HEK293 (cell line): ENCODE measurements at regions not wholly inside any gene's neighbourhood (a gene's known extent, or its start where the extent isn't known, plus 50 kb on each side); places are given as distances from the start of the nearest gene placed in this dataset.

Experiments
- CTCF ChIA-PET: fragments of 350-600 bp; formaldehyde crosslinking; extraction: SDS; loops from one replicate; lab custom pipeline; 2021; ENCODE audit warnings: antibody characterized with exemption; lab: Yijun Ruan, JAX
- POLR2A ChIA-PET: fragments of 300-600 bp; formaldehyde crosslinking; extraction: SDS; loops from one replicate; lab custom pipeline; 2020; ENCODE audit warnings: antibody characterized with exemption, inconsistent platforms; lab: Yijun Ruan, JAX
- H3K27ac ChIP-seq: fragments of 200-500 bp; sonication (Bioruptor generic); 2 replicates; pipeline ENCODE4 v1.5.1; 2014; ENCODE audit warnings: low read depth, low read length, control low read depth, inconsistent platforms; ENCODE audit errors: extremely low read depth
- H3K36me3 ChIP-seq, 2 experiments: fragments of 200-500 bp in 1 of 2; sonication (Bioruptor generic) in 1 of 2; 1 replicate in 1 of 2; 2 replicates in 1 of 2; pipeline ENCODE4 v1.5.1; 2014 to 2017; ENCODE audit warnings: inconsistent platforms in 2 of 2, low read length in 2 of 2; ENCODE audit not compliant: control insufficient read depth in 2 of 2, insufficient read depth in 1 of 2
- H3K4me1 ChIP-seq: fragments of 200-500 bp; sonication (Bioruptor generic); 2 replicates; pipeline ENCODE4 v1.5.1; 2014; ENCODE audit warnings: mild to moderate bottlenecking, low read length, inconsistent platforms; ENCODE audit not compliant: control insufficient read depth, insufficient read depth
- H3K4me3 ChIP-seq: 2 replicates; pipeline ENCODE4 v1.5.1; 2011; ENCODE audit warnings: low read depth, mild to moderate bottlenecking, control low read depth, low read length, moderate library complexity
- H3K9me3 ChIP-seq: fragments of 200-500 bp; sonication (Bioruptor generic); 2 replicates; pipeline ENCODE4 v1.5.1; 2014; ENCODE audit warnings: low read depth, low read length, inconsistent platforms; ENCODE audit not compliant: control insufficient read depth, insufficient read depth
- HOXA7 ChIP-seq: sonication (generic); formaldehyde crosslinking; IDR thresholded peaks from 2 replicates; pipeline ENCODE4 v1.8.1; 2022; ENCODE audit warnings: missing genetic modification reagents, borderline replicate concordance
- KLF7 ChIP-seq: fragments of 450-650 bp; formaldehyde crosslinking; IDR thresholded peaks from 2 replicates; pipeline ENCODE4 v1.5.1; 2016; ENCODE audit warnings: missing biosample characterization, missing genetic modification characterization, borderline replicate concordance
- OSR2 ChIP-seq: fragments of 450-650 bp; formaldehyde crosslinking; IDR thresholded peaks from 2 replicates; pipeline ENCODE4 v1.5.1; 2016; ENCODE audit warnings: missing biosample characterization, missing genetic modification characterization
- OVOL3 ChIP-seq: fragments of 450-650 bp; formaldehyde crosslinking; IDR thresholded peaks from 2 replicates; pipeline ENCODE4 v1.5.1; 2016; ENCODE audit warnings: missing biosample characterization, missing genetic modification characterization
- RBAK ChIP-seq: fragments of 450-650 bp; formaldehyde crosslinking; IDR thresholded peaks from 2 replicates; pipeline ENCODE4 v1.5.1; 2016; ENCODE audit warnings: missing biosample characterization, missing genetic modification characterization
- TCF7L2 ChIP-seq: IDR thresholded peaks from 2 replicates; pipeline ENCODE4 v1.6.1; 2011; ENCODE audit warnings: low read depth, mild to moderate bottlenecking, inconsistent platforms, low read length, moderate library complexity, borderline replicate concordance
- ZBTB8A ChIP-seq: fragments of 450-650 bp; formaldehyde crosslinking; IDR thresholded peaks from 2 replicates; pipeline ENCODE4 v1.5.1; 2016; ENCODE audit warnings: missing biosample characterization, missing genetic modification characterization
- ZEB2 ChIP-seq: fragments of 450-650 bp; formaldehyde crosslinking; IDR thresholded peaks from 2 replicates; pipeline ENCODE4 v1.5.1; 2016; ENCODE audit warnings: missing biosample characterization, missing genetic modification characterization
- ZFHX2 ChIP-seq: fragments of 450-650 bp; formaldehyde crosslinking; conservative IDR thresholded peaks from 2 replicates; pipeline ENCODE4 v1.5.1; 2016; ENCODE audit warnings: missing biosample characterization, missing genetic modification characterization
- ZFP69B ChIP-seq: fragments of 450-650 bp; formaldehyde crosslinking; IDR thresholded peaks from 2 replicates; pipeline ENCODE4 v1.5.1; 2016; ENCODE audit warnings: missing biosample characterization, missing genetic modification characterization
- ZNF146 ChIP-seq: fragments of 450-650 bp; formaldehyde crosslinking; IDR thresholded peaks from 2 replicates; pipeline ENCODE4 v1.5.1; 2016; ENCODE audit warnings: missing biosample characterization, missing genetic modification characterization
- ZNF155 ChIP-seq: fragments of 450-650 bp; formaldehyde crosslinking; IDR thresholded peaks from 2 replicates; pipeline ENCODE4 v1.5.1; 2016; ENCODE audit warnings: missing biosample characterization, missing genetic modification characterization
- ZNF157 ChIP-seq: fragments of 450-650 bp; formaldehyde crosslinking; IDR thresholded peaks from 2 replicates; pipeline ENCODE4 v1.5.1; 2016; ENCODE audit warnings: missing biosample characterization, missing genetic modification characterization
- ZNF184 ChIP-seq: fragments of 450-650 bp; IDR thresholded peaks from 2 replicates; pipeline ENCODE4 v1.5.1; 2018; ENCODE audit warnings: missing biosample characterization, mild to moderate bottlenecking, missing genetic modification characterization
- ZNF350 ChIP-seq: fragments of 450-650 bp; formaldehyde crosslinking; IDR thresholded peaks from 2 replicates; pipeline ENCODE4 v1.5.0; 2017; ENCODE audit warnings: missing biosample characterization, mild to moderate bottlenecking, missing genetic modification characterization
- ZNF530 ChIP-seq: fragments of 450-650 bp; formaldehyde crosslinking; IDR thresholded peaks from 2 replicates; pipeline ENCODE4 v1.5.1; 2016; ENCODE audit warnings: low read depth, missing biosample characterization, missing genetic modification characterization
- ZNF561 ChIP-seq: fragments of 450-650 bp; IDR thresholded peaks from 2 replicates; pipeline ENCODE4 v1.5.1; 2018; ENCODE audit warnings: missing biosample characterization, missing genetic modification characterization, borderline replicate concordance
- ZNF658 ChIP-seq: fragments of 450-650 bp; formaldehyde crosslinking; IDR thresholded peaks from 2 replicates; pipeline ENCODE4; 2016; ENCODE audit warnings: missing biosample characterization, missing genetic modification characterization
- ZNF660 ChIP-seq: fragments of 450-650 bp; IDR thresholded peaks from 2 replicates; pipeline ENCODE4 v1.5.1; 2018; ENCODE audit warnings: missing biosample characterization, mild to moderate bottlenecking, missing genetic modification characterization
- ZNF747 ChIP-seq: fragments of 450-650 bp; formaldehyde crosslinking; IDR thresholded peaks from 2 replicates; pipeline ENCODE4 v1.5.1; 2016; ENCODE audit warnings: missing biosample characterization, missing genetic modification characterization
- ZNF777 ChIP-seq: fragments of 450-650 bp; formaldehyde crosslinking; IDR thresholded peaks from 2 replicates; pipeline ENCODE4 v1.5.1; 2017; ENCODE audit warnings: missing biosample characterization, missing genetic modification characterization, borderline replicate concordance
- ZNF830 ChIP-seq: fragments of 450-650 bp; IDR thresholded peaks from 2 replicates; pipeline ENCODE4 v1.5.0; 2018; ENCODE audit warnings: missing biosample characterization, missing genetic modification characterization, low read depth, mild to moderate bottlenecking, moderate library complexity
- ZNF843 ChIP-seq: fragments of 450-650 bp; formaldehyde crosslinking; IDR thresholded peaks from 2 replicates; pipeline ENCODE4 v1.5.1; 2016; ENCODE audit warnings: missing biosample characterization, missing genetic modification characterization
- TF ChIP-seq, protein P1 (sequence below): fragments of 450-650 bp; formaldehyde crosslinking; IDR thresholded peaks from 2 replicates; pipeline ENCODE4 v1.5.1; 2016; ENCODE audit warnings: missing biosample characterization, missing genetic modification characterization
- TF ChIP-seq, protein P2 (sequence below): fragments of 450-650 bp; formaldehyde crosslinking; IDR thresholded peaks from 2 replicates; pipeline ENCODE4 v1.5.1; 2016; ENCODE audit warnings: missing biosample characterization, missing genetic modification characterization
- TF ChIP-seq, protein P3 (sequence below): fragments of 450-650 bp; formaldehyde crosslinking; IDR thresholded peaks from 2 replicates; pipeline ENCODE4 v1.5.1; 2016; ENCODE audit warnings: missing biosample characterization, missing genetic modification characterization
- TF ChIP-seq, protein P4 (sequence below): fragments of 450-650 bp; formaldehyde crosslinking; IDR thresholded peaks from 2 replicates; pipeline ENCODE4 v1.5.1; 2016; ENCODE audit warnings: missing biosample characterization, missing genetic modification characterization

DNA sequence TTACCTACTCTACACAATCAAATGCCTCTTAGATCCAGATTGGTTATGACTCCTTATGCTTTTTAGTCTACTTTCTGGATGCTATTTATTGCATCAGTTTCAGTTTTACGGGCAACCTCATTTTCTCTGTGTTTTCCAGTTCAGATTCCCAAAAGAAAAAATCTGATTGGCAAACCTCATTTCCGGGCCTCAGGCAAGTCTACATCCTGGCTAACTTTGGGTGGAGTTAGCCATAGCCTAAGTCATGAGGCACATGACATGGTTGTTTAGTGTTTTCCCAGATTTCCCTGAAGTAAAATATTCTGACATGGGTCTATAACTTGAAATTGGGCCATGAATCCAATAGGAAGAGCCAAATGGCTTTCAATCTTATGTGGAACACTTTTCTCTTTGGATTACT is 339.7 kb downstream of the NUAK1 start (continued):
- TF ChIP-seq OSR2 (tag by site-specific recombination) (no peak), ZNF747 (no peak), ZFHX2 (tag by site-specific recombination) (no peak), ZNF830 (no peak), ZNF561 (no peak), ZEB2 (tag by site-specific recombination) (no peak)

DNA sequence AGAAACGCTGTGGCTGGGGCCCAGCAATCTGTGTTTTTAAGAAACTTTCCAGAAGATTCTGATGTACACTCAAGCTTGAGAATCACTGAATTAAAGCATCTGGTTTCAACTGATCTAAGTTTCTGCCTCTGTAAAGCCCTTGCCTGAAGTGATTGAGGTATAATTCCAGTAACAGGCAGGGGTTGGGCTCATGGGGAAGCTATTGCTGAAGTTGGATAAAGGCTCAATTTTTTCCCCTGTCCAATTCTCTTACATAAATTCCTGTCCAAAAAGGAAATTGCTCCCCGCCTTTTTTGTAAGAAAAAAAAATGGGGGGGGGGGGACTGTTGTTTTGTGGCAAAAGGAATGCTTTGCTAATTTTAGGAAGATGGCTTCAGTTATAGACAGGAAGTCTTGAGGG is 337.4 kb downstream of the NUAK1 start:
- TF ChIP-seq, protein P1, sequence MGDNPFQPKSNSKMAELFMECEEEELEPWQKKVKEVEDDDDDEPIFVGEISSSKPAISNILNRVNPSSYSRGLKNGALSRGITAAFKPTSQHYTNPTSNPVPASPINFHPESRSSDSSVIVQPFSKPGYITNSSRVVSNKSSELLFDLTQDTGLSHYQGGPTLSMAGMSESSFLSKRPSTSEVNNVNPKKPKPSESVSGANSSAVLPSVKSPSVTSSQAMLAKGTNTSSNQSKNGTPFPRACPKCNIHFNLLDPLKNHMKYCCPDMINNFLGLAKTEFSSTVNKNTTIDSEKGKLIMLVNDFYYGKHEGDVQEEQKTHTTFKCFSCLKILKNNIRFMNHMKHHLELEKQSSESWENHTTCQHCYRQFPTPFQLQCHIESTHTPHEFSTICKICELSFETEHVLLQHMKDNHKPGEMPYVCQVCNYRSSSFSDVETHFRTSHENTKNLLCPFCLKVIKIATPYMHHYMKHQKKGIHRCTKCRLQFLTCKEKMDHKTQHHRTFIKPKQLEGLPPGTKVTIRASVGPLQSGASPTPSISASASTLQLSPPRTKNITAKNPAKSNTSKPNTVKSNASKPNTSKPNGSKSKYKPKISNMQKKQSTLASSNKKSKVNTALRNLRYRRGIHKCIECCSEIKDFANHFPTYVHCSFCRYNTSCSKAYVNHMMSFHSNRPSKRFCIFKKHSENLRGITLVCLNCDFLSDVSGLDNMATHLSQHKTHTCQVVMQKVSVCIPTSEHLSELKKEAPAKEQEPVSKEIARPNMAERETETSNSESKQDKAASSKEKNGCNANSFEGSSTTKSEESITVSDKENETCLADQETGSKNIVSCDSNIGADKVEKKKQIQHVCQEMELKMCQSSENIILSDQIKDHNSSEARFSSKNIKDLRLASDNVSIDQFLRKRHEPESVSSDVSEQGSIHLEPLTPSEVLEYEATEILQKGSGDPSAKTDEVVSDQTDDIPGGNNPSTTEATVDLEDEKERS (tag by site-specific recombination), result no peak
- TF ChIP-seq, protein P2, sequence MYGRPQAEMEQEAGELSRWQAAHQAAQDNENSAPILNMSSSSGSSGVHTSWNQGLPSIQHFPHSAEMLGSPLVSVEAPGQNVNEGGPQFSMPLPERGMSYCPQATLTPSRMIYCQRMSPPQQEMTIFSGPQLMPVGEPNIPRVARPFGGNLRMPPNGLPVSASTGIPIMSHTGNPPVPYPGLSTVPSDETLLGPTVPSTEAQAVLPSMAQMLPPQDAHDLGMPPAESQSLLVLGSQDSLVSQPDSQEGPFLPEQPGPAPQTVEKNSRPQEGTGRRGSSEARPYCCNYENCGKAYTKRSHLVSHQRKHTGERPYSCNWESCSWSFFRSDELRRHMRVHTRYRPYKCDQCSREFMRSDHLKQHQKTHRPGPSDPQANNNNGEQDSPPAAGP (tag by site-specific recombination), result no peak
- TF ChIP-seq ZNF530 (no peak), ZNF660 (no peak), ZFP69B (tag by site-specific recombination) (no peak), KLF7 (tag by site-specific recombination) (no peak), ZBTB8A (tag by site-specific recombination) (no peak)
- TF ChIP-seq, protein P3, sequence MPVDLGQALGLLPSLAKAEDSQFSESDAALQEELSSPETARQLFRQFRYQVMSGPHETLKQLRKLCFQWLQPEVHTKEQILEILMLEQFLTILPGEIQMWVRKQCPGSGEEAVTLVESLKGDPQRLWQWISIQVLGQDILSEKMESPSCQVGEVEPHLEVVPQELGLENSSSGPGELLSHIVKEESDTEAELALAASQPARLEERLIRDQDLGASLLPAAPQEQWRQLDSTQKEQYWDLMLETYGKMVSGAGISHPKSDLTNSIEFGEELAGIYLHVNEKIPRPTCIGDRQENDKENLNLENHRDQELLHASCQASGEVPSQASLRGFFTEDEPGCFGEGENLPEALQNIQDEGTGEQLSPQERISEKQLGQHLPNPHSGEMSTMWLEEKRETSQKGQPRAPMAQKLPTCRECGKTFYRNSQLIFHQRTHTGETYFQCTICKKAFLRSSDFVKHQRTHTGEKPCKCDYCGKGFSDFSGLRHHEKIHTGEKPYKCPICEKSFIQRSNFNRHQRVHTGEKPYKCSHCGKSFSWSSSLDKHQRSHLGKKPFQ (tag by site-specific recombination), result no peak
- ChIA-PET POLR2A (no interaction called here), CTCF (no interaction called here)
- Histone ChIP-seq H3K4me3 (no peak overlapping the region), H3K36me3 (no peaks in the 10 kb centered on the region), H3K4me1 (no peaks in the 10 kb centered on the region), H3K27ac (no peak overlapping the region), H3K9me3 (no peaks in the 10 kb centered on the region)

DNA sequence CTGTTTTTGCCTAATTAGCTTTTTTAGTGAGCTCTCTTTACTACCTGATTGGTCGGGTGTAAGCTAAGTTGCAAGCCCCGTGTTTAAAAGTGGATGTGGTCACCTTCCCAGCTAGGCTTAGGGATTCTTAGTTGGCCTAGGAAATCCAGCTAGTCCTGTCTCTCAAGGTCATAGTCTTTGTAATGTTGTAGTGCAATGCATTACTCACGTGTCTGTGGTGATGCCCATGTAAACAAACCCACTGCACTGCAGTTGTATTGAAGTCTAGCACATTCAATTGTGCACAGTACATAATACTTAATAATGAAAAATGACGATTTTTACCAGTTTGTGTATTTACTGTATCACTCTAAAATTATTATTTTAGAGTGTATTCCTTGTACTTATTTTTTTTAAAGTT is 335.5 kb downstream of the NUAK1 start:
- Histone ChIP-seq H3K27ac (no peak overlapping the region), H3K9me3 (no peaks in the 10 kb centered on the region), H3K36me3 (no peaks in the 10 kb centered on the region), H3K4me1 (no peaks in the 10 kb centered on the region), H3K4me3 (no peak overlapping the region)
- TF ChIP-seq ZNF155 (tag by site-specific recombination) (no peak), ZNF184 (tag by site-specific recombination) (no peak), HOXA7 (CRISPR knock-in tag) (no peak), ZNF777 (no peak), ZNF843 (no peak), ZNF146 (tag by site-specific recombination) (no peak), ZNF350 (no peak), TCF7L2 (no peak), RBAK (tag by site-specific recombination) (no peak), ZNF157 (tag by site-specific recombination) (no peak), OVOL3 (no peak), ZNF658 (no peak)
- TF ChIP-seq, protein P4, sequence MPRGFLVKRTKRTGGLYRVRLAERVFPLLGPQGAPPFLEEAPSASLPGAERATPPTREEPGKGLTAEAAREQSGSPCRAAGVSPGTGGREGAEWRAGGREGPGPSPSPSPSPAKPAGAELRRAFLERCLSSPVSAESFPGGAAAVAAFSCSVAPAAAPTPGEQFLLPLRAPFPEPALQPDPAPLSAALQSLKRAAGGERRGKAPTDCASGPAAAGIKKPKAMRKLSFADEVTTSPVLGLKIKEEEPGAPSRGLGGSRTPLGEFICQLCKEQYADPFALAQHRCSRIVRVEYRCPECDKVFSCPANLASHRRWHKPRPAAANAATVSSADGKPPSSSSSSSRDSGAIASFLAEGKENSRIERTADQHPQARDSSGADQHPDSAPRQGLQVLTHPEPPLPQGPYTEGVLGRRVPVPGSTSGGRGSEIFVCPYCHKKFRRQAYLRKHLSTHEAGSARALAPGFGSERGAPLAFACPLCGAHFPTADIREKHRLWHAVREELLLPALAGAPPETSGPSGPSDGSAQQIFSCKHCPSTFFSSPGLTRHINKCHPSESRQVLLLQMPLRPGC (tag by site-specific recombination), result no peak
- TF ChIP-seq, protein P2 (tag by site-specific recombination), result no peak
- ChIA-PET POLR2A (no interaction called here), CTCF (interaction anchor here (1.3 kb wide), 1 partner anchor 97 kb away, joined by 4 read pairs; no protein-coding TSS in a partner anchor)
